ENCODE measurements at regions not wholly inside any gene's neighbourhood (a gene's known extent, or its start where the extent isn't known, plus 50 kb on each side); places are given as distances from the start of the nearest gene placed in this dataset.
"Not testable (repeated sequence)": the region's sequence is repeated elsewhere in the genome, so short reads cannot be mapped to it uniquely, and the experiment has no call there.

GRCh38 chr2:65586516-65586915 is 154.1 kb upstream of the SPRED2 start:
- DNase-seq (no peak), ATAC-seq (no peak)
- CTCF ChIA-PET = interaction anchor here (0.6 kb wide), 1 partner anchor 40 kb away, joined by 4 read pairs; no protein-coding TSS in a partner anchor
- H3K36me3 Mint-ChIP-seq (ENCODE audit: low read depth) = no peaks in the 10 kb centered on the region
- H3K27me3 Mint-ChIP-seq = peaks cover 9% of the 10 kb centered on the region
- intact Hi-C loops (cut with DNase I, micrococcal nuclease) = no loop called here
- no peak overlapping the region for H3K4me3 Mint-ChIP-seq
- no peaks in the 10 kb centered on the region for H3K9me3 Mint-ChIP-seq (ENCODE audit: low read depth)
- POLR2A ChIA-PET = no interaction called here
- no peaks in the 10 kb centered on the region for H3K4me1 Mint-ChIP-seq
- no peak overlapping the region for H3K27ac Mint-ChIP-seq

- CTCF ChIA-PET = no interaction called here
- Mint-ChIP-seq H3K36me3 (ENCODE audit: low read depth) (no peaks in the 10 kb centered on the region), H3K4me3 (no peak overlapping the region), H3K9me3 (ENCODE audit: low read depth) (no peaks in the 10 kb centered on the region), H3K4me1 (no peaks in the 10 kb centered on the region), H3K27ac (no peak overlapping the region), H3K27me3 (peaks cover 8% of the 10 kb centered on the region)
- POLR2A ChIA-PET = no interaction called here
- intact Hi-C loops (cut with DNase I, micrococcal nuclease) = no loop called here
- DNase-seq = no peak
- ATAC-seq = no peak
Measured at GRCh38 chr2:65583061-65583460, 150.7 kb upstream of the SPRED2 start.

- ATAC-seq = no peak
- H3K4me3 Mint-ChIP-seq = no peak overlapping the region
- no peak overlapping the region for H3K27ac Mint-ChIP-seq
- H3K4me1 Mint-ChIP-seq = no peaks in the 10 kb centered on the region
- DNase-seq = no peak
- peaks cover 10% of the 10 kb centered on the region for H3K27me3 Mint-ChIP-seq
- CTCF ChIA-PET = no interaction called here
- no peaks in the 10 kb centered on the region for H3K36me3 Mint-ChIP-seq (ENCODE audit: low read depth)
- POLR2A ChIA-PET = no interaction called here
- no peaks in the 10 kb centered on the region for H3K9me3 Mint-ChIP-seq (ENCODE audit: low read depth)
- intact Hi-C loops (cut with DNase I, micrococcal nuclease) = no loop called here
Measured at GRCh38 chr2:65582364-65582763, 150.0 kb upstream of the SPRED2 start.

- H3K36me3 Mint-ChIP-seq (ENCODE audit: low read depth) = no peaks in the 10 kb centered on the region
- no peaks in the 10 kb centered on the region for H3K4me1 Mint-ChIP-seq
- H3K27me3 Mint-ChIP-seq = peaks cover 7% of the 10 kb centered on the region
- intact Hi-C loops (cut with DNase I, micrococcal nuclease) = no loop called here
- no peak for DNase-seq
- POLR2A ChIA-PET = interaction anchor here (0.5 kb wide), 1 partner anchor 12 kb away, joined by 5 read pairs; no protein-coding TSS in a partner anchor
- CTCF ChIA-PET = no interaction called here
- ATAC-seq = no peak
- no peak overlapping the region for H3K27ac Mint-ChIP-seq
- H3K9me3 Mint-ChIP-seq (ENCODE audit: low read depth) = no peaks in the 10 kb centered on the region
- no peak overlapping the region for H3K4me3 Mint-ChIP-seq
Measured at GRCh38 chr2:65580824-65581223, 148.4 kb upstream of the SPRED2 start.

- intact Hi-C loops (cut with DNase I, micrococcal nuclease) = no loop called here
- no peaks in the 10 kb centered on the region for H3K36me3 Mint-ChIP-seq (ENCODE audit: low read depth)
- no peaks in the 10 kb centered on the region for H3K9me3 Mint-ChIP-seq (ENCODE audit: low read depth)
- ATAC-seq (no peak), DNase-seq (no peak)
- no peaks in the 10 kb centered on the region for H3K4me1 Mint-ChIP-seq
- CTCF ChIA-PET = no interaction called here
- H3K27ac Mint-ChIP-seq = no peak overlapping the region
- H3K4me3 Mint-ChIP-seq = no peak overlapping the region
- POLR2A ChIA-PET = no interaction called here
- peaks cover 7% of the 10 kb centered on the region for H3K27me3 Mint-ChIP-seq
Measured at GRCh38 chr2:65579506-65580235, 147.3 kb upstream of the SPRED2 start.

GRCh38 chr2:65577654-65578053 is 145.3 kb upstream of the SPRED2 start:
- ChIA-PET POLR2A (no interaction called here), CTCF (interaction anchor here (0.9 kb wide), 1 partner anchor 10 kb away, joined by 4 read pairs; no protein-coding TSS in a partner anchor)
- Mint-ChIP-seq H3K4me1 (peaks cover 3% of the 10 kb centered on the region), H3K27me3 (peaks cover 9% of the 10 kb centered on the region), H3K4me3 (no peak overlapping the region), H3K36me3 (ENCODE audit: low read depth) (no peaks in the 10 kb centered on the region), H3K9me3 (ENCODE audit: low read depth) (no peaks in the 10 kb centered on the region), H3K27ac (no peak overlapping the region)
- intact Hi-C loops (cut with DNase I, micrococcal nuclease) = no loop called here
- DNase-seq = no peak
- ATAC-seq = no peak

GRCh38 chr2:65576861-65577601 is 144.6 kb upstream of the SPRED2 start:
- ATAC-seq (peak; percentile 53), DNase-seq (no peak)
- POLR2A ChIA-PET = no interaction called here
- no peak overlapping the region for H3K4me3 Mint-ChIP-seq
- CTCF ChIA-PET = interaction anchor here (0.9 kb wide), 1 partner anchor 10 kb away, joined by 4 read pairs; no protein-coding TSS in a partner anchor
- peaks cover 9% of the 10 kb centered on the region for H3K27me3 Mint-ChIP-seq
- intact Hi-C loops (cut with DNase I, micrococcal nuclease) = no loop called here
- H3K4me1 Mint-ChIP-seq = peaks cover 3% of the 10 kb centered on the region
- no peaks in the 10 kb centered on the region for H3K36me3 Mint-ChIP-seq (ENCODE audit: low read depth)
- no peaks in the 10 kb centered on the region for H3K9me3 Mint-ChIP-seq (ENCODE audit: low read depth)
- H3K27ac Mint-ChIP-seq = no peak overlapping the region

GRCh38 chr2:65576278-65576677 is 143.9 kb upstream of the SPRED2 start:
- intact Hi-C loops (cut with DNase I, micrococcal nuclease) = no loop called here
- no peak overlapping the region for H3K27ac Mint-ChIP-seq
- CTCF ChIA-PET = interaction anchor here (0.6 to 0.8 kb wide), 2 partner anchors 301 to 658 kb away, joined by 3 read pairs; no protein-coding TSS in a partner anchor

GRCh38 chr2:65574993-65575392 is 142.6 kb upstream of the SPRED2 start:
- Mint-ChIP-seq H3K9me3 (ENCODE audit: low read depth) (no peaks in the 10 kb centered on the region), H3K4me1 (peaks cover 3% of the 10 kb centered on the region), H3K27me3 (peaks cover 5% of the 10 kb centered on the region), H3K27ac (no peak overlapping the region), H3K4me3 (no peak overlapping the region), H3K36me3 (ENCODE audit: low read depth) (no peaks in the 10 kb centered on the region)
- ATAC-seq = no peak
- no peak for DNase-seq
- ChIA-PET CTCF (interaction anchor here (1.0 kb wide), 1 partner anchor 511 kb away, joined by 3 read pairs; no protein-coding TSS in a partner anchor), POLR2A (no interaction called here)
- intact Hi-C loops (cut with DNase I, micrococcal nuclease) = loop anchor here in 1 of 2 experiments (5.0 kb wide), 3 partner anchors 388 to 493 kb away; no protein-coding TSS in a partner anchor

More at GRCh38 chr2:65576278-65576677, 143.9 kb upstream of the SPRED2 start:
- no peak overlapping the region for H3K4me3 Mint-ChIP-seq
- POLR2A ChIA-PET = no interaction called here
- peaks cover 8% of the 10 kb centered on the region for H3K27me3 Mint-ChIP-seq
- H3K9me3 Mint-ChIP-seq (ENCODE audit: low read depth) = no peaks in the 10 kb centered on the region
- ATAC-seq (no peak), DNase-seq (no peak)
- peaks cover 3% of the 10 kb centered on the region for H3K4me1 Mint-ChIP-seq
- no peaks in the 10 kb centered on the region for H3K36me3 Mint-ChIP-seq (ENCODE audit: low read depth)

GRCh38 chr2:65568656-65569440 is 136.4 kb upstream of the SPRED2 start:
- CTCF ChIA-PET; H3K9me3 Mint-ChIP-seq (ENCODE audit: low read depth); DNase-seq; H3K27ac Mint-ChIP-seq; H3K27me3 Mint-ChIP-seq; ATAC-seq; H3K36me3 Mint-ChIP-seq (ENCODE audit: low read depth); intact Hi-C loops (cut with DNase I, micrococcal nuclease); H3K4me3 Mint-ChIP-seq; H3K4me1 Mint-ChIP-seq; POLR2A ChIA-PET: not testable (repeated sequence)

- DNase-seq (no peak), ATAC-seq (no peak)
- Mint-ChIP-seq H3K4me1 (no peaks in the 10 kb centered on the region), H3K9me3 (ENCODE audit: low read depth) (no peaks in the 10 kb centered on the region), H3K27me3 (peaks cover 5% of the 10 kb centered on the region), H3K4me3 (no peak overlapping the region), H3K36me3 (ENCODE audit: low read depth) (no peaks in the 10 kb centered on the region), H3K27ac (no peak overlapping the region)
- POLR2A ChIA-PET = no interaction called here
- CTCF ChIA-PET = interaction anchor here (0.6 to 1.8 kb wide), 4 partner anchors 10 to 1645 kb away, joined by 3 to 7 read pairs (median 5); no protein-coding TSS in a partner anchor
- intact Hi-C loops (cut with DNase I, micrococcal nuclease) = no loop called here
Measured at GRCh38 chr2:65566617-65567016, 134.2 kb upstream of the SPRED2 start.

Measured in activated CD4-positive, alpha-beta T cell treated with anti-CD3 and anti-CD28 coated beads for 36 hours (primary cell).